Fibroblast of skin of right quadriceps (primary cell): ENCODE measurements at regions not wholly inside any gene's neighbourhood (a gene's known extent, or its start where the extent isn't known, plus 50 kb on each side); places are given as distances from the start of the nearest gene placed in this dataset.

Experiments
- DNase-seq: peaks from one replicate; pipeline ENCODE4 v3.0.0-alpha.2; 2013

DNA sequence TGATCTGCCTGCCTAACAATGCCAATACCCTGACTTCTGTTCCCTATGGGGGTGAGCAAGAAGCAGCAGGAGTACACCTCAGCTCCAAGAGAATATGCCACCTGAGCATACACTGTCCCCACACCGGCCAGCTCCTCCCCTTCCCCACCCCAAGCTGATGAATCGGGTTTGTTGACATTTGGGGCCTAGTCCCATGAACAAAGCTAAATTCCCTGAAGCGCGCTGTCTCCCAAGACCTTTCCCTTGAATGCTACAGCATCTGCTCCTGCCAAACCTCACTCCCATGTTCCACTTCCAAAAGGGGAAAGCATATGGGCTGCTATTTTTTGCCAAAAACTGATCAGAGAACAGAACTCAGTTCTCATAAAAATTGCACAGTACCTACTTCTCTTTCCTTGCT, 220.4 kb upstream of the CAMK1G start:
- no peak for DNase-seq

DNA sequence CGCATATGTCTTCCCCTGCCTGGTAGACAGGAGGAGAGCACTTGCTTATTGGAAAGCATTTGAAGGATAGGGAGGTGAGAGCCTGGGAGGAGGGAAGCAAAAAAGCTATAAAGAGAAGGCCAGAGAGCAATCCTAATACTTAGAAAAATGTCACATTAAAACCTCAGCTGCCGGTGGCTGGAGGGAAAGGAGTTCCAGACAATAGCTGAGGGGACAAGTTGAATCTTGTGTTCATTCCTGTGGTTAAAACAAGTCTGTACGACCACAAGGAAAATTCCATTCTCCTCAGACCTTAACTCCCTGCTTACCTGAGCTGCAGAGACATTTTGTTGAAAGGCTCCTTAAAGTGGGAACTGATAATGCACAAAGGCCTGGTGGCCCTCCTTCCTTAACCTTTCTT, 218.8 kb upstream of the CAMK1G start:
- no peak for DNase-seq

DNA sequence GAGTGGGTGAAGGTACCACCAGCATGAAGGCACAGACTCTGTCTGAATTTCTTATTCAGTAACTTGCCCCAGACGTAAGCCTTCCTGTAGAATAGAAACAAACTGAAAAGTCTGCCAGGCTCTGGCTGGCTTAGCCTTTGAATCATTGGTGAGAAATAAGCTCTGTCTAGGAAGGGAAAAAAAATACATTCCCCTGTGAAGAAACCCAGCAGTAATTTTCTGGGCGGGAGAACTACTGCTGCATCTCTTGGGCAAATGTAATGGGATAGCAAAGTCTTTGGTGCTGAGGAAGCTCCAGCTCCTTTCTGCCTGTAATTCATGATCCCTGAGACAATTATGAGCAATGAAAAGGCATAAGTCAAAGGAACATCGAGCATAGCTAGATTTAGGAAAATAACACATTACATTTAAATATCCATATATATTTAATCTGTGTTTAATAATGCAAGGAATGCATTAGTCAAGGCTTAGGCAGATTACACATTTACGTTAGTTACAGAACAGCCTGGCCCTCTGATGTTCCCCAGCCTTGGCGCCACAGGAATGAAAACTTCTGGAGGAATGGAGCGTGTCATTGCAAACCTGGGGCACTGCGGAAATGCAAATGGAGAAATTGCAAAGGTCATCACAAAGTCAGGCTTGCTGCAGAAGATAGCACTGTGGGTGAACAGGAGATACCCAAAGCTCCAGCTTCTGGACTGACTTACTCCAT, 216.3 kb upstream of the CAMK1G start:
- peak; percentile 95 for DNase-seq

DNA sequence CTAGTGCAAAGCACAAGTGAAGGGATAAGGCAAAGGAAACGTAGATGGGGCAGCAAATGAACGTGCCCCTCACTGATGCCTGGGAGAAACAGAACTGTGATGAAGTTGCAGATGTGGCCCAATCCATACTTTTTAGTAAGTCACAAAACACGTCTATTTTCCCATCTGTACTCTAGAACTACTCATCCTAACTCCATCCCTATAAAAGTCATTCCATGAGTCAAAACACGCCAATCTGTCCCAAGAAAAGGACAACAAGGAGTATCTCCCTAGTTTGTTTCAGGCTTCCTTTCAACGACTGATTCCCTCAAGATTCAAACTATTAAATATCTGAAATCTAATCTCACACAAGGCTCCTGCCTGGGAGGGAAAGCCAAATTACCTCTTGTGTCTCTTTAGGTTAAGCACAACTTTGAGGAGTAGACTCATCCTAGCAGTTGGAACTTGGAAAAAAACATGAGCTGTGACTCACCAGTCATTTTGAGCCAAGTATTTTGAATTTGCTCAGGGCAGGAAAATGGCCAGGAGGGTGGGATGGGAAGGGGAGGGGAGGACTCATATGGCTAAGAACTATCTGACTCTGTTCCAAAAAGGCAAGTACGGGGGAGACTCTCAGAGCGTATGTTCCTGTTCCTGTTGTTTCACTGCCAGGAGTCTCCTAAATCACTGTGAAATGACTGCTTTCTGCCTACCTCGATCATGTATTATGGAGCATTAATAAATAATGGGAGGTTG, 214.5 kb upstream of the CAMK1G start:
- peak; percentile 99 for DNase-seq

DNA sequence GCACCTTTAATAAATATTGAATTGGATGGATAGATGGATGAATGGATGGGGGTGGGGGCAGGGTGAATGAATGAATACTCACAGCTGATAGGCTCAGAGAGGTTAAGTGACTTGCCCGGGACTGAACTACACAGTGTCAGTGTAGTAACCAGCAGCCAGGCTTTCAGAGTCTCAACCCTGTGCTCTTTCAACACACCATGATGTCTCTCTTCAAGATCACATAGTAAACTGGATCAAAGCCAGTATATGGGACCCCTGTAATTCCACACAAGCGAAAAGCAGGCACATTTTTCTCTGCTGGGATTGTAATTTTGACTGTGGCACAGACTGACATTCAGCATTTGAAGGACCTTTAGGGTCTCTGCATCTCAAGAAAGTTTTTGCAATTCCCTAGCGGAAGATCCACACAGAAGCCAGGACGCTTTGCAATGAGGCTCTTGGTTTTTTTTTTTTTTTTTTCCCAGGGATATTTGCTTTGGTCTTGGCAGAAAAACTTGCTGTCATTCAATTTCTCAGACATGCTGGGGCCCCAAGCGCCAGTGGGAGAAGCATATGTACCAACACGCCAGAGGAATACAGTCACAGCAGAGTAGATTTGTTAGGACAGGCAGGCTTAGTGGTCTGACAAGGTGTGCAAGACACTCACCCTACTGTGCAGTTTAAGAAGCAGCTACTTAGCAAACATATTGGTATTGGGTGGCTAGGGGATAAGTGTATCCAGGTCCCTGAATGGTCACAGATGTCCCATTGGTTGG, 213.1 kb upstream of the CAMK1G start:
- DNase-seq: no peak

DNA sequence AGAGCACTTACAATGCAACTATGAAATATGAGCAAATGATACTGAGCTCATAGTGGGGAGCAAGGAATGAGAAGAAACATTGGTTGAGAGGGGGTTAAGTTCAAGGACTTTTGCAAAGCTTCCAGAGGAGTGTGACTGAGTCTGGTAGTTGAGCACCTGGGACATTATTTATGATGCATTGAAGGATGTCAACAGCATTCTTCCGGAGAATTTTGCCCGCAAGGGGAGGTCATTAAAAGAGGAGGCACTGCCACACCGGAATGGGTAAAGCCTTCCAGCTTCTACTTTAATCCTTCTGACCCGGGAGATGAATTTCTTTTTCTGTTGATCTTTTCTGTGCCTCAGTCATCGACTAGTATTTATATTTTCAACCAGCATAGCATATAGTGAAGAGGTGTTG, 208.4 kb upstream of the CAMK1G start:
- DNase-seq: no peak

DNA sequence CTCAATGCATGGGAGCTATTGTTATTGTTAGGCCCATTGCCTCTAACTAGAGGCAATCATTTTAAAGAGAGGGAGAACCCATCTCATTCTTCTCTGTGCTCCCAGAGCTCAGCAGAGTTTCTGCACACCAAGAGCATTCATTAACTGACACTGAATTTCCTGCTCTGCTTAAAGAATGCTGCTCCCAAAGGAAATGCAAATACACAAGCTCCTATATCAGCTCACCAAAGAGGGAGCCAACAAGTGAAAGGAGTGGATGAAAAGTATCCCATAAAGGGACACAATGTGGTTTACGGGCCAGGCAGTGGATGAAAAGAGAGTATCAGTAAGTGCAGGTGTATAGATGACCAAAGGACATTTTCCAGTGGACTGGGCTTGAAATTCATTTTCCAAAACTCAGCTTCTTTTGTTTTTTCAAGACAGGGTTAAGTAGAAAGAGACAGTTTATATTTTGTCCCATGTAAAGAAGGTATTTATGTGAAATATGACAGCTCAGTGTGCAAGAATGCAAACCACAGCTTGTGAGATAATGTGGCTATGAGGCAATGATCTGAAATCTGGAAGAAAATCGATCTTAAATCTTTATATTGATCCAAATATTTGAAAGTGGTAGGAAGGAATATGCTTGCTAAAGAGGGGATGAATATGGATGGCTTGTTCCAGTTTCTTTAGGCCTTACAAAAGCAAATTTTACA, 207.7 kb upstream of the CAMK1G start:
- DNase-seq: peak; percentile 74

DNA sequence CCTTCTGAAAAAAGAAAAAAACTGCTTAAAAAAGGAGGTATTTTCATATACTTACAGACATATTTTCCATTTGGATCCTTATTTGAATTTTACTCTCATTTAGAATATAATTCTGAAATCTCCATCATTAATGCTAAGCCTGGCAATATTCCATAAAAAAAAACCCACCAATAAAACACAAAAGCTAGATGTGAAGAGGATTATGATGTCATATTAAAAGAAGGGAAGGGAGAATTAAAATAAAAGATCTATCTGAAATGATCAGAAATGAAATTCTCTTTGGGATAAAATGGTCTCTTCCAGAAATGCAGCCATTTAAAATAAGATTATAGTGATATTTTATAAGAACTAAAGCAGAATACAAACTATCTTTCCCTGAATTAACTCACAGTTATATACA, 206.7 kb upstream of the CAMK1G start:
- DNase-seq: no peak

DNA sequence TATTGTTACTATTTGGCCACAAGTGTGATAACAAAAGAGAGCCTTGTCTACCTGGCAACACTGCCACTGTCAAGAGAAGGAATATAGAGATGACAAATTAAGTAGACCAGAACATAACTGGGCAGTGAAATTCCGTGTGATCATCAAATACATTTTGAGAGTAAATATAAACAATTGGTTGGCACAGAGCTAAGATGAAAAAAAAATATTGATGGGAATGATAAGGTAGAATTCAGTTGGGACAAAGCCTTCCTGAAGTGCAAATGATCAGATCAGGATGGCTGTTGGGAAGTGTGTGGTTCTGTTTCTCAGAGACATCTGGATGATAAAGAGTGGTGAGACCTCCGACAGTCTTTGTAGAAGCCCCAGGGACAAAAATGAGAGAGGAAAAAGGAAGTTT, 205.5 kb upstream of the CAMK1G start:
- DNase-seq: no peak

DNA sequence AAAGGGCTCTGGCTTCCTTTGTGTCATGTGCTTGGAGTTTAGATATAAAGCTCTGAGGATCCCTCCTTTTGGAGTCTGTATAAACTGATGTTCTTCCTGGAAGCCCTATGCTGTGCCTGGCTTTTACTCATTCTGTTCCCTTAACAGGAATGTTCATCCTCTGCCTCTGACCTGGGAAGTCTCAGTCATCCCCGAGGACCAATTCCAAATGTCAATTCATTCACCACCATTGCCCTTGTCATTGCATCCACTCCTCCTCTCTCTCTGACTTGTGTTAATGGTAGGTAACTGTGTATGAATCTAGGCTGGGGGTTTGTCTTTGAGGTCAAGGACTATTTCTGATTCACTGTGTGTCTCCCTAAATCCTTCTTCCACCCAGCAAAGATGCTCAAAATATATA, 204.2 kb upstream of the CAMK1G start:
- DNase-seq: no peak

DNA sequence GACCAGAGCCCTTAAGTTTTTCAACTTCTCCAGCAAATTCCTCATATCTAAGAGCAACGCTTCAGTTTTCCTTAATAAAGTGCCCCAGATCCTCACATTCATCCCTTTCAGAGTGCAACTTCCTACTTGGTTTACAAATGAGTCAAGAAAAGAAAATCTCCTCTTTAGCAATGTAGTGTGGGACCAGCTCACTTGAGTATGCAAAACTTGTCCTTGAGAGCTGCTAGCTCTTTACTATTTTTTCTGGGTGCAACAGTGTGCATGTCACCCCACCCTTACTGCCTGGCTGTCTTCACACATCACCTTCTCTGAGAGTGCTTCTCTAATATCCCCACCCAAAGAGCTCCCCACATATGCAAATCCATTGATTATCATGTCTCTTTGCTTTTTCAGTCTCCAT, 203.1 kb upstream of the CAMK1G start:
- no peak for DNase-seq

DNA sequence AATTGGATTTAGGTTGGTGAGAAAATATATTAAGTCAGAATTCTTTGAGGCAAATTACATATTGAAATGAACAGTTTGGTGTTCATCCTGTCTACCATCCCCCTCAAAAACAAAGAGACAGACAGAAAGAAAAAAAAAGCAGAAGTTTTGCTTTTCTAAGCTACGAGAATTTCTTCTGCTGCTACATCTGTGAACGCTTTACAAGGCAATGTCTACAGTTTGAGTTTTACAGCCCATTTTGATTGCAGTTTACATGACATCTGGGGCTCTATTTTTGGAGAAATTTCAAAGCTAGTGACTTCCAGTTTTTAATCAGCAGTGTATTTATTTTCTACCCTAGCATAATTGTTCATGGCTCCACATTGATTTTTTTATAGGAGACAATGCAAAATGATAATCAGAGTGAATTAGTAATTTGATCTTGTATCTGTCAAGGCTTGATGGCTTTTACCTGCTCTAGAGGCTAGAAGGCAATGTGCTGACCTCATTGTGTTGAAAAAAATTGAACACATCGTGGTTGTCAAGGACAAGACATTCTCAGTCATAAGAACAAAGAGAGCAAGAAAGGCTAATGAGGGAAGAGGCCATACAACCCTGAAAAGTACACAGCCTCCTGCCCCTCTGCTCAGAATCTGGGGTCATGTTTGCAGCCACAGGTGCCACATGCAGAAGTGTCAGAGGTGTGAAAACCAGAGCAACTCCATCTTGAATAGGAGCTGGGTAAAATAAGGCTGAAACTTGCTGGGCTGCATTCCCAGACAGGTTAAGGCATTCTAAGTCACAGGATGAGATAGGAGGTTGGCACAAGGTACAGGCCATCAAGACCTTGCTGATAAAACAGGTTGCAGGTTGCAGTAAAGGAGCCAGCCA, 201.0 kb upstream of the CAMK1G start:
- no peak for DNase-seq

DNA sequence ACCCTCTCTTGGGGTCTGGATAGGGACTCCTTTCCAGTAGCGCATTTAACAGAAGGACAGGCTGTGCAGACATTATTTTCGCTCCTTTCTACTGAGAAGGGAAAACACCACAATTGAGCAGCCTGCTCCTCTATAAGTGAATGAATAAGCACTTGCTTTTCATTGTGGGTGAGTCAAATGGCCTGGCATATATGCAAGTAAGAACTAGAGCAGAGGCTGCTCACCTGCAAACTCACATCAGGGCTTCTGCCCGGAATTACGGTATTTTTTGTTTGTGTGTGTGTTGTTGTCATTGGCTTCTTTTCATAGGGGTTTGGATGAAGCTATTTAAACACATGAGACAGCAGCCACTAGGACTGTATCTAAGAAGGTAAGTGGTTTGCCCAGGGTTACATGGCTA, 200.1 kb upstream of the CAMK1G start:
- no peak for DNase-seq

DNA sequence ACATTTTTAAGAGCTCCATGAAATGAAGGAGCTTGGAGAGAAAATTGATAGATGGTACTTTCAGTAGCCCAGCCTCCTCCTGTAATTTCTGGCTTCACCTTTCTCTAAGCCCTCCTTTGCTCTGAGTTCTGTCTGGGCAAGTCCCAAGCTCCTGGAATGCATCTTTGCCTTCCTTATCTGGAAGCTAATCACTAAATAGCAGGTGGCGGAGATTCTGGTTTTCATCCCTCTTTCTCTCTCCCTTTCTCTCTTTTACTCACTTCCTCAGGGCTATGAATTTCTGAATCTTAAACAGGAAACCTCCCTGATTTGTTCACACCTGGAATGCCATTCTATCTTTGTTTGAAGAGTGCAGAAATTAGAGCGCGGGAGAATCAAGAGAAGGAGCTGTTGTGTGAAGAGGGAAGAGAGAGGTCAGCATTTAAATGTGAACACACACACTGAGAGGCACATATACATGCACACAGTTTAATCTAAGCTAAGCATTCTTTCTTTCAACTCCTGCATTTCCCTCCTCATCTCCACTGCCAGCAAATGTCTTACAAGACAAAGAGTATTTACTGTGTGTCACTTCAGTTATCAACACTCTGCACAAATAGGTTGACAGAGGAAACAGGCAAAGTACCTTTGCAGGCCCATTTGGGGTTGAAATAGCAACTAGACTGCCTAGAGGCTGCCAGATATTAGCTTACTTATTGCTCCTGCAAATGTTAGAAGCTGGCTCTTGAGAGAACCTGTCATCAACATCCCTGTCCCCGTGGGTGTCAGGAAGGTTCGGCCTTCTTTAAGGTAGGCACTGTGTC, 199.4 kb upstream of the CAMK1G start:
- DNase-seq: no peak

DNA sequence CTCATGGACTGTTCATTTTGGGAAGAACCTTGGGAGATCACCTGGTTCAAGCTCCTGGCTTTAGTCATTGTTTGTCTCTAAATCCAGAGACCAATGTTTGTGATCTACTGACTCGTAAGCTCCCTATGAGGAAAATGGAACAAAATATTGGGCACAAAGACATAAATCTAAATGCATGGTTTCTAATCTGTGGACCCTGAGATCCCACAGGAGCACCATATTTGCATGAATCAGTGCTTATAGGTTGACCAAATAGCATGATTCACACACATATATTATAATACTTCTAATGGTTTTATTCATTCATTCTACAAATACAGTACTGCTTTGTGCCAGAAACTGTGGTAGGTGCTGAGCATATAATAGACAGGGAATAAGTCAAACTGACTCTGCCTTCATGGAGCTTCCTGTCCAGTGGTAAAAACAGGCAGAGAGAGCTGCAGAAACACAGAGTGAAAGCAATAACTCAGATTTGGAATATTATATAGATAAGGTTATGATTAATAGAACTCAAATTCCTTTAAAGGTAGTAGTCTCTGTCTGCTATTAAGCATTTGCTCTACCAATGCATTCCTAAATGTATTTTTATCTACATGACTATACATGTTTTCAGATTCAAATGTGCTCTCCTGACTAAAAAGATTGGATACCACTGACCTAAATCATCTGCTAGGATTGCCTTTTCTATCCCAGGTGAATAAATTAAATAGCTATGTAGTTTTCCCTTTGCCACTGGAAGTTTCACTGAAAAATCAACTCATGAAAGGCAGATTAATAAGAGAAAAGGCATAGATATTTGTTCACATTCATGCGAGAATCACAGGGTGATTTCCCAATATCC, 198.6 kb upstream of the CAMK1G start:
- no peak for DNase-seq

DNA sequence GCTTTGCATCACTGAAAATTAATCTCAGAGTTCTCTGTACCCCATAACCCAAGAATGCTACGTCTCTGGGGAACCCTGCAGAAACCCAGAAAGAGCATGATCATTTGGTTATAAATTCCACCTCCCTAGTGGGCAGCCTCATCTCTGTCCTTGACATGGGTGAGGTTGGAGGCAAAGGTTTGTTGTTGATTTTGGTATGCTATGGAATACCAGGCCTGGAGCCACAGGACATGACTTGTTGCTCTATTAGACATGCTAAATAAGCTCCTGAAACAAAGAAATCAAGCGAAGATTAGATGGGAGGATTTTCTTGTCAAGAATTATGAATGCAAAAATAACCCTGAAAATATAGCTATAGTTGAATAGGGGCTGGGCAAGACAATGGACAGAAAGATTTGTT, 197.4 kb upstream of the CAMK1G start:
- no peak for DNase-seq

DNA sequence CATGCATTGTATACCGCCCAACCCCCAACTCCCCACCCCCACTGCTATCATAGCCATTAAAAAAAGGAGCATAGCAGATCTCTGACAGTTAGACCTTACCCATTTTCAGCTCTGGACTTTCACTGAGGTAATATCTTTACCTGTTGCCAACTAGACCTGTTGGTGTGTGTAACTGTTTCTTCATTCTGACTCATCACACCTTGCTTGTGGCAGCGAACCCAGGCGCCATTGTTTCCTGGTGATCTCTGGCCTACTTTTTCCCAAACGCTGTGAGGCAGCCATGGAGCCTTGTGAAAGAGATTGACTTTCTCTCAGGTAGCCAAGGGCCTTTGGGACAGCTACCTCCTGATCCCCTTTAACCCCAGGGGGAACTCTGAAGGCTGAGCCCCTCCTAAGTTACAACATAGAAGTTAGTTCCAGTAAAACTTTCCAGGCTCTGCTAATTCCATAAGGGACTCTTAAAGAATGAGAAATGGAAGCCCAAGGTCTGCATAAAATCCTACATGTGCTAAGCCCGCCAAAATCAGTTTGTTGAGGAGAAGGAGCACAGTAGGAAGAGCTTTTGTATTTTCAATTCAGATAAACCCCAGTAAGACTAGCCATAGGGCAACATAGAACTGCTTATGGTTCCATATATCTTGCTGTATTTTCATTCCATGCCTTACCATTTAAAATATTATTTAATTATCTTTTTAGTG, 196.1 kb upstream of the CAMK1G start:
- DNase-seq: no peak

DNA sequence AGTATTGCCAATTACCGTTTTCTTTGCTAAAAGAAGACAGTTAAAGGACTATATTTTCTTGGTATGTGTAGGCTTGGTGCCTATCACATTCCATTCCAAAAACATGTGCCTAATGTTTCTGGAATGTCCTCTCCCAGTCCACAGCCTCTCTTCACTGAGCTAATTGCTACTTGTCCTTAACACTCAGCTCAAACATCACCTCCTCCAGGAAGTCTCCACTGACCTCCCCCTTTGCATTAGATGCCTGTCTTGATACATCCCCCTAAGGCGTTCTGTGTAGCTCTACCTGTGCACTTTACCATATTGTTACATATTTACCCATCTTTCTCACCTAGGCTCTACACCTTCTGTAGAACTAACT, 195.6 kb upstream of the CAMK1G start:
- DNase-seq: peak; percentile 76

DNA sequence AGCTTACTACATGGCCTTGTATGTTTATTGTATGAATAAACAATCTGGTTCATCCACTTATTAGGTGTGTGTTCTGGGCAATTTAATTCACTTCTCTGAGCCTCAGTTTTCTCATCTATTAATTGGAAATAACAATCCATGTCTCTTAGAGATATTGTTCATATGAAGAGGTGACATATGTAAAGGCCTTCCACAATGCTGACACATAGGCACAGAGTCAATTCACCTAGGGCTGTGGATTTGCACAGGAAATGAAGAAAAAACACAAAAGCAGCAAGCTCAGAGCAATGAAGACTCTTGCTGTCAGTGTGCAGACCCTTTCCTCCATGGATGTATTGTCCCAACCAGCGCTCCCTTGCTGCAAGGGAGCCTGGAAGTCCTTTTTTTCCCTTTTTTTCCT, 195.2 kb upstream of the CAMK1G start:
- no peak for DNase-seq

DNA sequence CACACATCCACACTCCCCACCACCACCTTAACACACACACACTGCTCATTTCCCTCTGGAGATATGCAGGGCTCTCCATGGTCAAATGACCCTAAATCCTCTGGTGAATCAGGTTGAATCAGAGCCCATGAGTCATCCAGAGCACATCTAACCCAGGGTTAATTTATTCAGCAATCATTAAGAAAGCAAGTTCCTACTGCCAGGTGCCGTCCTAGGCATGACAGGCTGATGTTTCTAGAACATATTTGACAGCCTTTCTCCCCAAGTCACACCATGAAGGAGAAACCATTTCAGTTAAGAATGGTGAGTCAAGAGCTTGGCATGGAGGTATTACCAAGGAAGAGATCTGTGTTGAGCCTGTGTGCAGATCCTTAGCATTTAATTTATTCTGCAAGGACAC, 194.3 kb upstream of the CAMK1G start:
- peak; percentile 92 for DNase-seq
